H9 (cell line): ENCODE measurements at regions not wholly inside any gene's neighbourhood (a gene's known extent, or its start where the extent isn't known, plus 50 kb on each side); places are given as distances from the start of the nearest gene placed in this dataset.

Experiments used
- DNase-seq: peaks from one replicate; pipeline ENCODE4 v3.0.0-alpha.2; 2017
- H2AFZ ChIP-seq: one replicate; pipeline ENCODE4 v1.6.1; 2013; ENCODE audit warnings: mild to moderate bottlenecking, low read length, control low read depth, moderate library complexity
- H2AK5ac ChIP-seq: 2 replicates; pipeline ENCODE4 v1.6.1; 2013; ENCODE audit warnings: low read length, control low read depth, mixed read lengths; ENCODE audit not compliant: insufficient read length
- H2BK120ac ChIP-seq: one replicate; pipeline ENCODE4 v1.6.1; 2013; ENCODE audit warnings: low read depth, mild to moderate bottlenecking, low read length, control low read depth, inconsistent platforms; ENCODE audit not compliant: poor library complexity, severe bottlenecking
- H2BK12ac ChIP-seq: 2 replicates; pipeline ENCODE4 v1.6.1; 2013; ENCODE audit warnings: low read length, control low read depth, mixed read lengths, low read depth; ENCODE audit not compliant: insufficient read length
- H2BK15ac ChIP-seq: 2 replicates; pipeline ENCODE4 v1.6.1; 2013; ENCODE audit warnings: low read depth, low read length, control low read depth
- H2BK20ac ChIP-seq: one replicate; pipeline ENCODE4 v1.6.1; 2013; ENCODE audit warnings: low read depth, mild to moderate bottlenecking, low read length, control low read depth, inconsistent platforms; ENCODE audit not compliant: poor library complexity, severe bottlenecking
- H2BK5ac ChIP-seq: 2 replicates; pipeline ENCODE4 v1.6.1; 2013; ENCODE audit warnings: low read length, control low read depth, mixed read lengths; ENCODE audit not compliant: insufficient read length
- H3K14ac ChIP-seq: 2 replicates; pipeline ENCODE4 v1.6.1; 2013; ENCODE audit warnings: low read length, control low read depth; ENCODE audit not compliant: insufficient read depth
- H3K18ac ChIP-seq: 2 replicates; pipeline ENCODE4 v1.6.1; 2013; ENCODE audit warnings: low read depth, mild to moderate bottlenecking, mixed read lengths, low read length, control low read depth; ENCODE audit not compliant: insufficient read length
- H3K23ac ChIP-seq: 2 replicates; pipeline ENCODE4 v1.6.1; 2013; ENCODE audit warnings: low read length, control low read depth, mixed read lengths, low read depth; ENCODE audit not compliant: insufficient read length
- H3K23me2 ChIP-seq: 2 replicates; pipeline ENCODE4 v1.6.1; 2013; ENCODE audit warnings: low read depth, mild to moderate bottlenecking, mixed read lengths, low read length, control low read depth; ENCODE audit not compliant: insufficient read length, poor library complexity, severe bottlenecking
- H3K27ac ChIP-seq: 2 replicates; pipeline ENCODE4 v1.5.1; 2013; ENCODE audit warnings: low read length, control low read depth, mixed read lengths, low read depth; ENCODE audit not compliant: insufficient read length
- H3K27me3 ChIP-seq: 2 replicates; pipeline ENCODE4 v1.6.1; 2013; ENCODE audit warnings: low read length, control low read depth, inconsistent platforms; ENCODE audit not compliant: insufficient read depth
- H3K4ac ChIP-seq: 2 replicates; pipeline ENCODE4 v1.6.1; 2013; ENCODE audit warnings: low read depth, mild to moderate bottlenecking, control low read depth, inconsistent platforms, low read length, moderate library complexity
- H3K4me1 ChIP-seq: 2 replicates; pipeline ENCODE4 v1.6.1; 2013; ENCODE audit warnings: low read length, control low read depth, inconsistent platforms; ENCODE audit not compliant: insufficient read depth
- H3K4me2 ChIP-seq: 2 replicates; pipeline ENCODE4 v1.6.1; 2013; ENCODE audit warnings: low read length, control low read depth, mixed read lengths; ENCODE audit not compliant: insufficient read length, insufficient read depth
- H3K56ac ChIP-seq: 2 replicates; pipeline ENCODE4 v1.6.1; 2013; ENCODE audit warnings: low read depth, mild to moderate bottlenecking, mixed read lengths, low read length, control low read depth; ENCODE audit not compliant: insufficient read length
- H3K79me1 ChIP-seq: 2 replicates; pipeline ENCODE4 v1.6.1; 2013; ENCODE audit warnings: low read depth, mild to moderate bottlenecking, moderate library complexity, low read length, control low read depth, inconsistent platforms; ENCODE audit not compliant: insufficient read depth, poor library complexity, severe bottlenecking
- H3K79me2 ChIP-seq: 2 replicates; pipeline ENCODE4 v1.6.1; 2013; ENCODE audit warnings: low read length, control low read depth, inconsistent platforms; ENCODE audit not compliant: insufficient read depth
- H3K9ac ChIP-seq: 2 replicates; pipeline ENCODE4 v1.6.1; 2013; ENCODE audit warnings: low read length, control low read depth, mixed read lengths; ENCODE audit not compliant: insufficient read length; ENCODE audit errors: extremely low read depth
- H3K9me3 ChIP-seq: one replicate; pipeline ENCODE4 v1.6.1; 2013; ENCODE audit warnings: low read depth, low read length, inconsistent platforms; ENCODE audit not compliant: control insufficient read depth
- H3T11ph ChIP-seq: one replicate; pipeline ENCODE4 v1.6.1; 2013; ENCODE audit warnings: mild to moderate bottlenecking, low read length, control low read depth, inconsistent platforms
- H4K20me1 ChIP-seq: one replicate; pipeline ENCODE4 v1.6.1; 2013; ENCODE audit not compliant: control insufficient read depth, insufficient read length, insufficient read depth
- H4K5ac ChIP-seq: 2 replicates; pipeline ENCODE4 v1.6.1; 2013; ENCODE audit warnings: low read depth, mild to moderate bottlenecking, mixed read lengths, low read length, control low read depth; ENCODE audit not compliant: insufficient read length
- H4K8ac ChIP-seq: replicated peaks from 2 replicates; pipeline ENCODE4 v1.6.1; 2013; ENCODE audit warnings: low read length, control low read depth, mixed read lengths, low read depth; ENCODE audit not compliant: insufficient read length
- H4K91ac ChIP-seq: 2 replicates; pipeline ENCODE4 v1.6.1; 2013; ENCODE audit warnings: low read depth, mild to moderate bottlenecking, moderate library complexity, mixed read lengths, low read length, control low read depth; ENCODE audit not compliant: insufficient read length
- H3K27ac Mint-ChIP-seq, 3 experiments: 2 replicates in 2 of 3; 3 replicates in 1 of 3; pipeline ENCODE4 v1.8.0; 2020 to 2021; ENCODE audit warnings: mixed read lengths in 3 of 3, mild to moderate bottlenecking in 1 of 3, moderate library complexity in 1 of 3
- H3K27me3 Mint-ChIP-seq: 2 replicates; pipeline ENCODE4 v1.8.0; 2021; ENCODE audit warnings: low read depth, mild to moderate bottlenecking, moderate library complexity, mixed read lengths
- H3K36me3 Mint-ChIP-seq, 3 experiments: 2 replicates in 2 of 3; 3 replicates in 1 of 3; pipeline ENCODE4 v1.8.0; 2020 to 2021; ENCODE audit warnings: low read depth in 3 of 3, mixed read lengths in 3 of 3; ENCODE audit not compliant: insufficient read depth in 1 of 3
- H3K4me1 Mint-ChIP-seq, 2 experiments: 2 replicates each; pipeline ENCODE4 v1.8.0; 2020; ENCODE audit warnings: mixed read lengths in 2 of 2
- H3K4me3 Mint-ChIP-seq, 2 experiments: 2 replicates in 1 of 2; 3 replicates in 1 of 2; pipeline ENCODE4 v1.8.0; 2020 to 2021; ENCODE audit warnings: mild to moderate bottlenecking in 2 of 2, mixed read lengths in 2 of 2, moderate library complexity in 1 of 2
- H3K9me3 Mint-ChIP-seq, 2 experiments: 2 replicates in 1 of 2; 3 replicates in 1 of 2; pipeline ENCODE4 v1.8.0; 2020; ENCODE audit warnings: mild to moderate bottlenecking in 2 of 2, mixed read lengths in 2 of 2, moderate library complexity in 1 of 2
- WGBS: extraction: QIAGEN DNeasy Blood & Tissue Kit; methylation state at CpG from one replicate; pipeline ENCODE4 v1.1.7; 2013; ENCODE audit warnings: missing lambda C conversion rate, low lambda C conversion rate, mixed read lengths; ENCODE audit not compliant: insufficient read length; ENCODE audit errors: extremely low coverage; 5-methylcytosine and 5-hydroxymethylcytosine counted together
- TF ChIP-seq, protein P1 (sequence below): fragments of 200-600 bp; sonication (generic); conservative IDR thresholded peaks from 3 replicates; pipeline ENCODE4 v1.8.0; 2021; ENCODE audit warnings: antibody characterized with exemption, mild to moderate bottlenecking

DNA sequence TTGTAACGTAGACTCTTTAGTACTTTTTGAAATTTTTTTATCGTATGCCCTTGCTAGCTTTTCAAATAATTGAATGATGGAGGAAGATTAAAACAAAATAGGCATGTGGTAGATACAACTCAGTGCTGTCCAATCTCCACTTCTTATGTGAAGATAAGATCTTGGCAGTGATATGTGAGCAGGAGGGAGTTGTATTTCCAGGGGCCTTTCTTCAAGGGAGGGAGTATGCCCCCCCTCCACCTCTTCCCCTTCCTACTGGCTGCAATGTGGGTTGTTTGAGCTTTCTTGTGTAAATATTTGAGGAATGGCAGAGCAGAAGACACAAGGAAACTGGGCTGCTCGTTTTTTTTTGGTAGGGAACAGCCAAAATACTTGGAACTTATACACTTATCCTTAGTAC is 374.9 kb downstream of the PSAT1 start:
- Histone ChIP-seq H4K8ac (no peak overlapping the region), H3T11ph (no peak overlapping the region), H4K91ac (no peak overlapping the region), H3K18ac (no peak overlapping the region), H3K9me3 (no peaks in the 10 kb centered on the region), H4K5ac (no peak overlapping the region), H2AFZ (no peak overlapping the region), H3K56ac (no peak overlapping the region), H3K4ac (no peak overlapping the region), H3K79me2 (no peaks in the 10 kb centered on the region), H3K27ac (no peak overlapping the region), H3K9ac (no peak overlapping the region), H3K27me3 (no peaks in the 10 kb centered on the region), H2BK120ac (no peak overlapping the region), H2BK12ac (no peak overlapping the region), H4K20me1 (no peaks in the 10 kb centered on the region), H3K79me1 (no peaks in the 10 kb centered on the region), H2BK20ac (no peak overlapping the region), H2BK15ac (no peak overlapping the region), H3K4me2 (no peak overlapping the region), H3K14ac (no peak overlapping the region), H2BK5ac (no peak overlapping the region), H2AK5ac (no peak overlapping the region), H3K23me2 (no peaks in the 10 kb centered on the region), H3K4me1 (0 out of 2 replicates have a peak, but pooled peaks cover 2% of the 10 kb centered on the region), H3K23ac (no peak overlapping the region)
- no CpG with 5 or more reads among the region's 3 CpGs for WGBS
- TF ChIP-seq, protein P1, sequence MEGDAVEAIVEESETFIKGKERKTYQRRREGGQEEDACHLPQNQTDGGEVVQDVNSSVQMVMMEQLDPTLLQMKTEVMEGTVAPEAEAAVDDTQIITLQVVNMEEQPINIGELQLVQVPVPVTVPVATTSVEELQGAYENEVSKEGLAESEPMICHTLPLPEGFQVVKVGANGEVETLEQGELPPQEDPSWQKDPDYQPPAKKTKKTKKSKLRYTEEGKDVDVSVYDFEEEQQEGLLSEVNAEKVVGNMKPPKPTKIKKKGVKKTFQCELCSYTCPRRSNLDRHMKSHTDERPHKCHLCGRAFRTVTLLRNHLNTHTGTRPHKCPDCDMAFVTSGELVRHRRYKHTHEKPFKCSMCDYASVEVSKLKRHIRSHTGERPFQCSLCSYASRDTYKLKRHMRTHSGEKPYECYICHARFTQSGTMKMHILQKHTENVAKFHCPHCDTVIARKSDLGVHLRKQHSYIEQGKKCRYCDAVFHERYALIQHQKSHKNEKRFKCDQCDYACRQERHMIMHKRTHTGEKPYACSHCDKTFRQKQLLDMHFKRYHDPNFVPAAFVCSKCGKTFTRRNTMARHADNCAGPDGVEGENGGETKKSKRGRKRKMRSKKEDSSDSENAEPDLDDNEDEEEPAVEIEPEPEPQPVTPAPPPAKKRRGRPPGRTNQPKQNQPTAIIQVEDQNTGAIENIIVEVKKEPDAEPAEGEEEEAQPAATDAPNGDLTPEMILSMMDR, result no peak
- H3K9me3 Mint-ChIP-seq, result no peaks in the 10 kb centered on the region
- H3K36me3 Mint-ChIP-seq, result no peaks in the 10 kb centered on the region
- no peak overlapping the region for H3K4me3 Mint-ChIP-seq
- no peak for DNase-seq
- no peaks in the 10 kb centered on the region for H3K27me3 Mint-ChIP-seq
- H3K4me1 Mint-ChIP-seq, result peaks cover 6% of the 10 kb centered on the region in 2 experiments; a peak in 3 of 4 replicates
- H3K27ac Mint-ChIP-seq, result no peak overlapping the region
